Body of pancreas (tissue), 4 donors: ENCODE measurements at regions not wholly inside any gene's neighbourhood (a gene's known extent, or its start where the extent isn't known, plus 50 kb on each side); places are given as distances from the start of the nearest gene placed in this dataset.

ENCODE experiments used
- CTCF ChIP-seq, 7 experiments: fragments of 450-650 bp in 4 of 7; fragments of 200-600 bp in 3 of 7; sonication (generic) in 3 of 7; IDR thresholded peaks; one replicate each; pipeline ENCODE4 v1.5.1; 2016 to 2019; ENCODE audit warnings: antibody characterized with exemption in 7 of 7
- POLR2A ChIP-seq, 3 donors: fragments of 450-650 bp; IDR thresholded peaks; one replicate each; pipeline ENCODE4 v1.6.1; 2016; ENCODE audit warnings: antibody characterized with exemption in 3 of 3, mild to moderate bottlenecking in 2 of 3

GRCh38 chr14:55514819-55515490 lies 65.1 kb upstream of the KTN1 start:
- no peak for TF ChIP-seq POLR2A (IDR thresholded peaks at IDR 0.05)
- no peak for TF ChIP-seq CTCF (IDR thresholded peaks at IDR 0.05)
